Erythroblast (primary cell): ENCODE measurements at regions not wholly inside any gene's neighbourhood (a gene's known extent, or its start where the extent isn't known, plus 50 kb on each side); places are given as distances from the start of the nearest gene placed in this dataset.

Source experiments
- GATA1 ChIP-seq: IDR thresholded peaks from 2 replicates; pipeline ENCODE4 v1.6.1; 2011; ENCODE audit warnings: low read depth, mild to moderate bottlenecking, control low read depth, low read length, moderate library complexity
- POLR2A ChIP-seq: IDR thresholded peaks from 2 replicates; pipeline ENCODE4 v1.6.1; 2011; ENCODE audit warnings: mild to moderate bottlenecking, low read length

- TF ChIP-seq POLR2A (no peak), GATA1 (no peak)
Measured at GRCh38 chr20:29740601-29740950, 1516.9 kb upstream of the DEFB115 start.
